ENCODE measurements at regions not wholly inside any gene's neighbourhood (a gene's known extent, or its start where the extent isn't known, plus 50 kb on each side); places are given as distances from the start of the nearest gene placed in this dataset.

GRCh38 chr1:4095433-4095971 is 195.4 kb upstream of the C1orf174 start:
- H3K27me3 ChIP-seq (replicated peaks; ENCODE audit: control insufficient read depth, insufficient read depth, low read length) = no peaks in the 10 kb centered on the region
- DNase-seq (ENCODE audit: extremely low read depth, insufficient read length) = no peak

DNA sequence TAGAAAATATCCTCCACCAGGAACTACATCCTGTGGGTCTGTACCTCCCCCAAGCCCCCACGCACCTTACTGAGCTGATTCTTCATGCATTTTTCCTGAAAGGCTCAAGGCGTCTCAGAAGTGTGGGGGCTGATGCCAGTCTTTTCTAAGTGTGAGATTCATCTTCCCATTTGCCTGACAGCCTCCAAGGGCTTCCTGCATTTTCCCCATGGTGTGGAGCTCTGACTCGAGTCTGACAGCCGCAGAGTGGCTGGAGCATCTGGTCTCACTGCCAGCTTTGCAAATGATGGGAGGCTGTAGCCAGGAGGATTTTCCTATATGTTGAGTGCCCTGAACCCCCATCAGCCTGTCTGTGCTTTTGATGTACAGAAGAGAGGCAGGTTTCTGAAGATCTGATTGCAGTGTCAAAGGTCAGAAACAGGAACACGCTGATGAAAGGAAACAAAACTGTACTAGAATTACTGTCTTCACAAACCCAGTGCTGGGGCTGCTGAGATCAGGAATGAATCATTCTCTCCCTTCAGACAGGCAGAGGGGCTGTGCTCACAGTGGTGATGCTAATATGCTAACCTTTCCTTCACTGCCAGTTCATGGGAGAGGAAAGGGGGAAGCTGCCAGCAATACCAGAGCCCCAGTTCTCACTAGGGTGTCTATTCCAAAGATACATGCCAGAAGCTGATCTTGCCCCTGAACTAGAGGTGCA is 201.5 kb upstream of the C1orf174 start:
- Histone ChIP-seq H3K27me3 (replicated peaks; ENCODE audit: control insufficient read depth, insufficient read depth, low read length) (no peaks in the 10 kb centered on the region), H3K4me3 (replicated peaks; ENCODE audit: low read depth, low read length) (no peak overlapping the region), H3K36me3 (ENCODE audit: control insufficient read depth, insufficient read depth, low read length) (no peaks in the 10 kb centered on the region)
- TF ChIP-seq CTCF (IDR thresholded peaks at IDR 0.05; ENCODE audit: insufficient read depth, low read length, poor library complexity, severe bottlenecking) = no peak
- no peak for DNase-seq (ENCODE audit: extremely low read depth, insufficient read length)

More at GRCh38 chr1:4095433-4095971, 195.4 kb upstream of the C1orf174 start:
- H3K4me3 ChIP-seq (replicated peaks; ENCODE audit: low read depth, low read length) = no peak overlapping the region
- no peaks in the 10 kb centered on the region for H3K36me3 ChIP-seq (ENCODE audit: control insufficient read depth, insufficient read depth, low read length)
- no peak for TF ChIP-seq CTCF (IDR thresholded peaks at IDR 0.05; ENCODE audit: insufficient read depth, low read length, poor library complexity, severe bottlenecking)

- no peak for DNase-seq (ENCODE audit: extremely low read depth, insufficient read length)
- no peak overlapping the region for H3K4me3 ChIP-seq (replicated peaks; ENCODE audit: low read depth, low read length)
- H3K27me3 ChIP-seq (replicated peaks; ENCODE audit: control insufficient read depth, insufficient read depth, low read length) = no peaks in the 10 kb centered on the region; the same call in 1 of the 2 replicates
- no peak for TF ChIP-seq CTCF (IDR thresholded peaks at IDR 0.05; ENCODE audit: insufficient read depth, low read length, poor library complexity, severe bottlenecking)
- H3K36me3 ChIP-seq (ENCODE audit: control insufficient read depth, insufficient read depth, low read length) = no peaks in the 10 kb centered on the region
Measured at GRCh38 chr1:4105300-4105880, 205.3 kb upstream of the C1orf174 start.

DNA sequence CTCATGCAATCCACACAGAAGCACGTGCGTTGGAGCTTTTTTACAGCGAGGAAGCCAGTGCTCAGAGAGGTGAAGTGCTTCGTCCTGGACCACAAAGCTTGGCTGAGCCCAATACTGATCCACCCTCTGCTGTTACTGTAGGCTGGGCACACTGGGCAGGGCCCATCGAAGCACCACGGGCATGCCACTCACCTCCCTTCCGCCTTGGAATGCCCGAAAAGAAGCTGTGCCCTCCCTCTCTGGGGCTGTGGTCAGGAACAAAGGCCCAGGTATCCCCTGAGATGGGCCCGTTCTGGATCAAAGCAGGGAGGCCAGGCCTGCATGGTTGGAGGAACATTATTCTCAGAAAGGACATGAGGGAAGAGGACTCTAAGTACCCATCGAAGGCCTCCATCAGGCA is 206.7 kb upstream of the C1orf174 start:
- no peak for TF ChIP-seq CTCF (IDR thresholded peaks at IDR 0.05; ENCODE audit: insufficient read depth, low read length, poor library complexity, severe bottlenecking)
- Histone ChIP-seq H3K36me3 (ENCODE audit: control insufficient read depth, insufficient read depth, low read length) (no peaks in the 10 kb centered on the region), H3K27me3 (replicated peaks; ENCODE audit: control insufficient read depth, insufficient read depth, low read length) (no peaks in the 10 kb centered on the region; the same call in 1 of the 2 replicates), H3K4me3 (replicated peaks; ENCODE audit: low read depth, low read length) (no peak overlapping the region)
- DNase-seq (ENCODE audit: extremely low read depth, insufficient read length) = no peak

DNA sequence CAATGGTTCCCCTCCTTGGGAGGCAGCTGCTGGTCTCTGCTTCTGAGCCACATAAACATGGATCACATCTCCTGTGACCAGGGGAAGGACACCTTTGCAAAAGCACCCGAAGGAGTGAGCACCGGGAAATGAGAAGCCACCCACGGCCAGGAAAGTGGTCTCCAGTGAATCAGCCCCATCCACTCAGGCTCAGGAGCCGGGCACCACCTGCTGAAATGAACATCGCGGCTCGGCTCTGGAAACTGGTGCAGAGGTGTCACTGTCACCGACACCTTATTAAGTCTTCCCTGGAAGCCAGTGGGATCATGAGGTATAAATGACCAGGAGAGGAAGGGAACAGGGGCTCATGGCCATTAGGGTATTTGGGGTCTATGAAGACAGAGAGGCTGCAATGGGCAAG is 207.2 kb upstream of the C1orf174 start:
- Histone ChIP-seq H3K36me3 (ENCODE audit: control insufficient read depth, insufficient read depth, low read length) (no peaks in the 10 kb centered on the region), H3K27me3 (replicated peaks; ENCODE audit: control insufficient read depth, insufficient read depth, low read length) (no peaks in the 10 kb centered on the region; the same call in 1 of the 2 replicates), H3K4me3 (replicated peaks; ENCODE audit: low read depth, low read length) (no peak overlapping the region)
- DNase-seq (ENCODE audit: extremely low read depth, insufficient read length) = no peak
- no peak for TF ChIP-seq CTCF (IDR thresholded peaks at IDR 0.05; ENCODE audit: insufficient read depth, low read length, poor library complexity, severe bottlenecking)

Data from GM06990 (cell line).